ENCODE measurements at regions not wholly inside any gene's neighbourhood (a gene's known extent, or its start where the extent isn't known, plus 50 kb on each side); places are given as distances from the start of the nearest gene placed in this dataset.

GRCh38 chr10:33396938-33397337, 62.5 kb upstream of the NRP1 start:
- DNase-seq, result no peak

GRCh38 chr10:33396279-33396678, 61.8 kb upstream of the NRP1 start:
- DNase-seq, result no peak

GRCh38 chr10:33395201-33395600, 60.7 kb upstream of the NRP1 start:
- DNase-seq, result no peak

- no peak for DNase-seq
Measured at GRCh38 chr10:33392706-33393105, 58.2 kb upstream of the NRP1 start.

- peak; percentile 41 for DNase-seq
Measured at GRCh38 chr10:33391611-33392465, 57.4 kb upstream of the NRP1 start.

GRCh38 chr10:33390046-33390445, 55.6 kb upstream of the NRP1 start:
- DNase-seq, result no peak

GRCh38 chr10:33388785-33389184, 54.3 kb upstream of the NRP1 start:
- DNase-seq, result no peak

GRCh38 chr10:33388382-33388781, 53.9 kb upstream of the NRP1 start:
- no peak for DNase-seq

GRCh38 chr10:33387720-33388119, 53.3 kb upstream of the NRP1 start:
- DNase-seq, result no peak

- DNase-seq, result no peak
Measured at GRCh38 chr10:33386926-33387325, 52.5 kb upstream of the NRP1 start.

- no peak for DNase-seq
Measured at GRCh38 chr10:33385686-33386085, 51.2 kb upstream of the NRP1 start.

GRCh38 chr10:33385015-33385414, 50.5 kb upstream of the NRP1 start:
- DNase-seq, result no peak
